ENCODE measurements at regions not wholly inside any gene's neighbourhood (a gene's known extent, or its start where the extent isn't known, plus 50 kb on each side); places are given as distances from the start of the nearest gene placed in this dataset.

- no peak overlapping the region for H3K4me3 ChIP-seq (ENCODE audit: low read length in 2 of 2)
- no peaks in the 10 kb centered on the region for H3K27me3 ChIP-seq (ENCODE audit: control insufficient read depth in 2 of 2, insufficient read depth in 2 of 2, low read length in 2 of 2)
- no peaks in the 10 kb centered on the region for H3K4me1 ChIP-seq (ENCODE audit: control insufficient read depth in 2 of 2, insufficient read depth in 2 of 2, low read length in 2 of 2)
- H3K27ac ChIP-seq (ENCODE audit: low read depth in 2 of 2, low read length in 2 of 2) = no peak overlapping the region
- no peak overlapping the region for H3K9ac ChIP-seq (ENCODE audit: low read depth in 1 of 2, low read length in 2 of 2)
- no peaks in the 10 kb centered on the region for H3K9me3 ChIP-seq (ENCODE audit: control insufficient read depth in 2 of 2, low read length in 2 of 2)
- no peaks in the 10 kb centered on the region for H3K36me3 ChIP-seq (ENCODE audit: control insufficient read depth in 2 of 2, insufficient read depth in 2 of 2, low read length in 2 of 2)
Observed at GRCh38 chr13:55567721-55568625, 1572.7 kb upstream of the PRR20A start.

DNA sequence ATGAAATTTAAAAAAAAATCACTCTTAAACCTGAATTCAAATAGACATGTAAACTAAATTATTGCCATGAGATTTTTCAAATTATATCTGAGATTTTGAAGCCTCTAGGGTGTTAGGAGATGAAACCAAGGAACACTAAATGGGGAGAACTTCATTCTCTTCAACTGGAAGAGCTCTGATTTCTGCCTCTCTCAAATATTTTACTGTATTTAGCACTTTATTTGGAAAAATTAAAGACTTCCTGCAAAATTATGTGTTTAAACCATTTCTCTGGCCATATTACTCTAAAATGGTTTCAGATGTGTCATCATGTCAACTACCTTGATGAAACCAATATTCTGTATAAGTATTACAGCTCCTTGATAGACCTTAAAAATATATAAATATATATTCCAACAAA, 1571.6 kb upstream of the PRR20A start:
- H3K4me1 ChIP-seq (ENCODE audit: control insufficient read depth in 2 of 2, insufficient read depth in 2 of 2, low read length in 2 of 2) = no peaks in the 10 kb centered on the region
- no peaks in the 10 kb centered on the region for H3K9me3 ChIP-seq (ENCODE audit: control insufficient read depth in 2 of 2, low read length in 2 of 2)
- H3K27ac ChIP-seq (ENCODE audit: low read depth in 2 of 2, low read length in 2 of 2) = no peak overlapping the region
- H3K27me3 ChIP-seq (ENCODE audit: control insufficient read depth in 2 of 2, insufficient read depth in 2 of 2, low read length in 2 of 2) = no peaks in the 10 kb centered on the region
- H3K9ac ChIP-seq (ENCODE audit: low read depth in 1 of 2, low read length in 2 of 2) = no peak overlapping the region
- no peak overlapping the region for H3K4me3 ChIP-seq (ENCODE audit: low read length in 2 of 2)
- no peaks in the 10 kb centered on the region for H3K36me3 ChIP-seq (ENCODE audit: control insufficient read depth in 2 of 2, insufficient read depth in 2 of 2, low read length in 2 of 2)

- H3K36me3 ChIP-seq (ENCODE audit: control insufficient read depth in 2 of 2, insufficient read depth in 2 of 2, low read length in 2 of 2) = no peaks in the 10 kb centered on the region
Observed at GRCh38 chr13:55569514-55569913, 1571.2 kb upstream of the PRR20A start.

DNA sequence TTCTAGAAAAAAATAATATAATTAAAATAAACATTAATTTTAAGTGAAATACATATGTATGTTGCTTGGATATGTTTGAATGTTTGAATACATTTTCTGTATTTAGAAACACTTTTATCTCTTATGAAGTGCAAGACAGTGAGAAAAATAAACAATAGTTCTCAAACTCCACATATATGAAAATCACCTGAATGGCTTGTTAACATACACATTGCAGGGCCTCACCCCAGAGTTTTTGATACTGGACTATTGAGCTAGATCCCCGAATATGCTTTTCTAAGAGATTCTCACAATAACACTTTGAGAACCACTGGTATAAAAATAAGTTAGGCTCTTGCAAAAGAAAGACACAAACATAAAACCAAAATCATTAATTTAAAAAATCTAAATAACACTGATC, 1570.3 kb upstream of the PRR20A start:
- Histone ChIP-seq H3K27ac (ENCODE audit: low read depth in 2 of 2, low read length in 2 of 2) (no peak overlapping the region), H3K4me3 (ENCODE audit: low read length in 2 of 2) (no peak overlapping the region), H3K4me1 (ENCODE audit: control insufficient read depth in 2 of 2, insufficient read depth in 2 of 2, low read length in 2 of 2) (no peaks in the 10 kb centered on the region), H3K36me3 (ENCODE audit: control insufficient read depth in 2 of 2, insufficient read depth in 2 of 2, low read length in 2 of 2) (no peaks in the 10 kb centered on the region), H3K9ac (ENCODE audit: low read depth in 1 of 2, low read length in 2 of 2) (no peak overlapping the region), H3K27me3 (ENCODE audit: control insufficient read depth in 2 of 2, insufficient read depth in 2 of 2, low read length in 2 of 2) (no peaks in the 10 kb centered on the region), H3K9me3 (ENCODE audit: control insufficient read depth in 2 of 2, low read length in 2 of 2) (no peaks in the 10 kb centered on the region)

More at GRCh38 chr13:55569514-55569913, 1571.2 kb upstream of the PRR20A start:
- Histone ChIP-seq H3K9ac (ENCODE audit: low read depth in 1 of 2, low read length in 2 of 2) (no peak overlapping the region), H3K9me3 (ENCODE audit: control insufficient read depth in 2 of 2, low read length in 2 of 2) (no peaks in the 10 kb centered on the region), H3K4me3 (ENCODE audit: low read length in 2 of 2) (no peak overlapping the region), H3K4me1 (ENCODE audit: control insufficient read depth in 2 of 2, insufficient read depth in 2 of 2, low read length in 2 of 2) (no peaks in the 10 kb centered on the region), H3K27me3 (ENCODE audit: control insufficient read depth in 2 of 2, insufficient read depth in 2 of 2, low read length in 2 of 2) (no peaks in the 10 kb centered on the region), H3K27ac (ENCODE audit: low read depth in 2 of 2, low read length in 2 of 2) (no peak overlapping the region)

- no peaks in the 10 kb centered on the region for H3K9me3 ChIP-seq (ENCODE audit: control insufficient read depth in 2 of 2, low read length in 2 of 2)
- no peak overlapping the region for H3K27ac ChIP-seq (ENCODE audit: low read depth in 2 of 2, low read length in 2 of 2)
- H3K4me1 ChIP-seq (ENCODE audit: control insufficient read depth in 2 of 2, insufficient read depth in 2 of 2, low read length in 2 of 2) = no peaks in the 10 kb centered on the region
- no peak overlapping the region for H3K9ac ChIP-seq (ENCODE audit: low read depth in 1 of 2, low read length in 2 of 2)
- no peaks in the 10 kb centered on the region for H3K36me3 ChIP-seq (ENCODE audit: control insufficient read depth in 2 of 2, insufficient read depth in 2 of 2, low read length in 2 of 2)
- no peaks in the 10 kb centered on the region for H3K27me3 ChIP-seq (ENCODE audit: control insufficient read depth in 2 of 2, insufficient read depth in 2 of 2, low read length in 2 of 2)
- no peak overlapping the region for H3K4me3 ChIP-seq (ENCODE audit: low read length in 2 of 2)
Observed at GRCh38 chr13:55571237-55571867, 1569.4 kb upstream of the PRR20A start.

DNA sequence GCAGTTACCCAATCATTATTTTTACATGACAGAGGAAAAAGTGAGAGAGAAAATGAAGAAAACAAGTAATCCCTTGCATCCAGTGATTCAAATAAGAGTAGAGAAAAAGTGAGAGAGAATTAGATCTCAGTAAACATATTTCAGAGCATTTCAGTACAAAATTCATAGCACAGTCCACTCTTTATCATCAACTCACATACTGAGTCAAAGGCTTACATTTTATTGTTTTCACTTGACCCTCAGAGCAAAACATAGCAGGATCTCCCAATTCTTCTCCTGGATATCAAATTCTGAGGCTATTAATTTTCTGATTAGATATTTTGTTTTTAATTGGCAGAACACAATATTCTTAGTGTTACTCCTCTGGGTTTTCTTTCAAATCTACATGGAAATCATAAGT, 1568.3 kb upstream of the PRR20A start:
- H3K27ac ChIP-seq (ENCODE audit: low read depth in 2 of 2, low read length in 2 of 2) = no peak overlapping the region
- H3K27me3 ChIP-seq (ENCODE audit: control insufficient read depth in 2 of 2, insufficient read depth in 2 of 2, low read length in 2 of 2) = no peaks in the 10 kb centered on the region
- no peaks in the 10 kb centered on the region for H3K36me3 ChIP-seq (ENCODE audit: control insufficient read depth in 2 of 2, insufficient read depth in 2 of 2, low read length in 2 of 2)
- H3K9ac ChIP-seq (ENCODE audit: low read depth in 1 of 2, low read length in 2 of 2) = no peak overlapping the region
- no peaks in the 10 kb centered on the region for H3K4me1 ChIP-seq (ENCODE audit: control insufficient read depth in 2 of 2, insufficient read depth in 2 of 2, low read length in 2 of 2)
- H3K4me3 ChIP-seq (ENCODE audit: low read length in 2 of 2) = no peak overlapping the region
- H3K9me3 ChIP-seq (ENCODE audit: control insufficient read depth in 2 of 2, low read length in 2 of 2) = no peaks in the 10 kb centered on the region

DNA sequence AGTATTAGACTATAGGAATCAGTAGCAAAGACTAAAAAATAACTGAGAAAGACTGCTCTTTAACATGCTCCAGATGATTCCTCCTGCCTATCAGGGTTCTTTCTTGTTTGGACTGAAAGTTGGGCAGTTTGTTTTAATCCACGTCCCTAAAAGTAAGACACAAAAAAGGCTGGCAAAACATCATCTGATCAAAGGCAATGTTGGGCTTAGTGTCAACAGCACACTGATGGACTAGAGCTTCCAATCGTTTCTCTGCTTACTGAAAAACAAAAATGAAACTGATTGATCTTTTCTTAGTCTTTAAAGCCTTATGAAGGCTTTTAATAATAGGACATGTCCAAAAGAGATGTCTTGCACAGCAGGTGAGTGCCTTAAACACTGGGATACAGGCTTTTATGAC, 1567.9 kb upstream of the PRR20A start:
- no peak overlapping the region for H3K4me3 ChIP-seq (ENCODE audit: low read length in 2 of 2)
- H3K27me3 ChIP-seq (ENCODE audit: control insufficient read depth in 2 of 2, insufficient read depth in 2 of 2, low read length in 2 of 2) = no peaks in the 10 kb centered on the region
- H3K9me3 ChIP-seq (ENCODE audit: control insufficient read depth in 2 of 2, low read length in 2 of 2) = no peaks in the 10 kb centered on the region
- no peaks in the 10 kb centered on the region for H3K36me3 ChIP-seq (ENCODE audit: control insufficient read depth in 2 of 2, insufficient read depth in 2 of 2, low read length in 2 of 2)
- H3K27ac ChIP-seq (ENCODE audit: low read depth in 2 of 2, low read length in 2 of 2) = no peak overlapping the region
- no peaks in the 10 kb centered on the region for H3K4me1 ChIP-seq (ENCODE audit: control insufficient read depth in 2 of 2, insufficient read depth in 2 of 2, low read length in 2 of 2)
- H3K9ac ChIP-seq (ENCODE audit: low read depth in 1 of 2, low read length in 2 of 2) = no peak overlapping the region

- no peak overlapping the region for H3K27ac ChIP-seq (ENCODE audit: low read depth in 2 of 2, low read length in 2 of 2)
- no peaks in the 10 kb centered on the region for H3K4me1 ChIP-seq (ENCODE audit: control insufficient read depth in 2 of 2, insufficient read depth in 2 of 2, low read length in 2 of 2)
- H3K27me3 ChIP-seq (ENCODE audit: control insufficient read depth in 2 of 2, insufficient read depth in 2 of 2, low read length in 2 of 2) = no peaks in the 10 kb centered on the region
- H3K9me3 ChIP-seq (ENCODE audit: control insufficient read depth in 2 of 2, low read length in 2 of 2) = no peaks in the 10 kb centered on the region
- no peaks in the 10 kb centered on the region for H3K36me3 ChIP-seq (ENCODE audit: control insufficient read depth in 2 of 2, insufficient read depth in 2 of 2, low read length in 2 of 2)
- H3K4me3 ChIP-seq (ENCODE audit: low read length in 2 of 2) = no peak overlapping the region
- H3K9ac ChIP-seq (ENCODE audit: low read depth in 1 of 2, low read length in 2 of 2) = no peak overlapping the region
Observed at GRCh38 chr13:55573565-55573964, 1567.2 kb upstream of the PRR20A start.

DNA sequence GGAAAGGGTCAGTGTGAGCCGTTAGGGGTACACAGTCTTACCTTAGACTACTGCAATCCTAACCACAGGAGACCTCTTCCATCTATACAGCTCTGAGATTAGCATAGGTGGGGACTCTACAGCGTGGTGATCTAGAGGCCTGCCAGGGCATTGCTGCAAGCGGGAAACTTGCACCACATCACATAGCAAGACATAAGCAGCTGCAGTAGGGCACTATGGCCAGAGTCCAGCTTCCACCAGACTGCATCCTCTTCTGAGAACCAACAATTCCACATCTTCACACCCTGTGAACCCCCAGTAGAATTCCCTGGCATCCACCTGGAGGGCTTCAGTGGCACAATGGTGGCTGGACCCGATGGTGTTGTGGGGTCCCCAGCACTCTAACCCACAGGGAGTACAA, 1564.3 kb upstream of the PRR20A start:
- no peaks in the 10 kb centered on the region for H3K4me1 ChIP-seq (ENCODE audit: control insufficient read depth in 2 of 2, insufficient read depth in 2 of 2, low read length in 2 of 2)
- H3K27me3 ChIP-seq (ENCODE audit: control insufficient read depth in 2 of 2, insufficient read depth in 2 of 2, low read length in 2 of 2) = no peaks in the 10 kb centered on the region
- no peak overlapping the region for H3K4me3 ChIP-seq (ENCODE audit: low read length in 2 of 2)
- no peak overlapping the region for H3K27ac ChIP-seq (ENCODE audit: low read depth in 2 of 2, low read length in 2 of 2)
- H3K9me3 ChIP-seq (ENCODE audit: control insufficient read depth in 2 of 2, low read length in 2 of 2) = no peaks in the 10 kb centered on the region
- H3K9ac ChIP-seq (ENCODE audit: low read depth in 1 of 2, low read length in 2 of 2) = no peak overlapping the region
- H3K36me3 ChIP-seq (ENCODE audit: control insufficient read depth in 2 of 2, insufficient read depth in 2 of 2, low read length in 2 of 2) = no peaks in the 10 kb centered on the region

GRCh38 chr13:55577082-55577846, 1563.5 kb upstream of the PRR20A start:
- no peak overlapping the region for H3K9ac ChIP-seq (ENCODE audit: low read depth in 1 of 2, low read length in 2 of 2)
- no peaks in the 10 kb centered on the region for H3K27me3 ChIP-seq (ENCODE audit: control insufficient read depth in 2 of 2, insufficient read depth in 2 of 2, low read length in 2 of 2)
- no peak overlapping the region for H3K4me3 ChIP-seq (ENCODE audit: low read length in 2 of 2)
- H3K9me3 ChIP-seq (ENCODE audit: control insufficient read depth in 2 of 2, low read length in 2 of 2) = no peaks in the 10 kb centered on the region
- H3K36me3 ChIP-seq (ENCODE audit: control insufficient read depth in 2 of 2, insufficient read depth in 2 of 2, low read length in 2 of 2) = no peaks in the 10 kb centered on the region
- no peak overlapping the region for H3K27ac ChIP-seq (ENCODE audit: low read depth in 2 of 2, low read length in 2 of 2)
- H3K4me1 ChIP-seq (ENCODE audit: control insufficient read depth in 2 of 2, insufficient read depth in 2 of 2, low read length in 2 of 2) = no peaks in the 10 kb centered on the region

Data from mucosa of rectum (tissue), 2 donors.